ENCODE measurements at regions not wholly inside any gene's neighbourhood (a gene's known extent, or its start where the extent isn't known, plus 50 kb on each side); places are given as distances from the start of the nearest gene placed in this dataset.
A peak's percentile ranks its signal among the peaks of the same experiment; 100 is the strongest.

GRCh38 chr11:90737444-90738050, 514.7 kb upstream of the CHORDC1 start:
- no peak for DNase-seq (ENCODE audit: low read depth in 2 of 2)
- TF ChIP-seq CTCF (IDR thresholded peaks at IDR 0.05; ENCODE audit: low read depth, low read length), result no peak
- no peak overlapping the region for H3K4me3 ChIP-seq (replicated peaks in 1 of 2; ENCODE audit: low read depth in 2 of 2, low read length in 2 of 2)

GRCh38 chr11:90732486-90732885, 509.6 kb upstream of the CHORDC1 start:
- no peak overlapping the region for H3K4me3 ChIP-seq (replicated peaks in 1 of 2; ENCODE audit: low read depth in 2 of 2, low read length in 2 of 2)
- no peak for TF ChIP-seq CTCF (IDR thresholded peaks at IDR 0.05; ENCODE audit: low read depth, low read length)
- no peak for DNase-seq (ENCODE audit: low read depth in 2 of 2)

GRCh38 chr11:90723475-90723874, 500.6 kb upstream of the CHORDC1 start:
- H3K4me3 ChIP-seq (replicated peaks in 1 of 2; ENCODE audit: low read depth in 2 of 2, low read length in 2 of 2), result no peak overlapping the region
- no peak for DNase-seq (ENCODE audit: low read depth in 2 of 2)
- TF ChIP-seq CTCF (IDR thresholded peaks at IDR 0.05; ENCODE audit: low read depth, low read length), result no peak

- H3K4me3 ChIP-seq (replicated peaks in 1 of 2; ENCODE audit: low read depth in 2 of 2, low read length in 2 of 2), result no peak overlapping the region
- peak in 1 of 2 donors; percentile 53 for DNase-seq (ENCODE audit: low read depth in 2 of 2)
- no peak for TF ChIP-seq CTCF (IDR thresholded peaks at IDR 0.05; ENCODE audit: low read depth, low read length)
Measured at GRCh38 chr11:90722552-90723190, 499.8 kb upstream of the CHORDC1 start.

GRCh38 chr11:90717522-90717921, 494.7 kb upstream of the CHORDC1 start:
- H3K4me3 ChIP-seq (replicated peaks in 1 of 2; ENCODE audit: low read depth in 2 of 2, low read length in 2 of 2), result no peak overlapping the region
- no peak for DNase-seq (ENCODE audit: low read depth in 2 of 2)
- no peak for TF ChIP-seq CTCF (IDR thresholded peaks at IDR 0.05; ENCODE audit: low read depth, low read length)

GRCh38 chr11:90705661-90706060, 482.8 kb upstream of the CHORDC1 start:
- H3K4me3 ChIP-seq (replicated peaks in 1 of 2; ENCODE audit: low read depth in 2 of 2, low read length in 2 of 2), result no peak overlapping the region
- no peak for TF ChIP-seq CTCF (IDR thresholded peaks at IDR 0.05; ENCODE audit: low read depth, low read length)
- peak in 1 of 2 donors; percentile 7 for DNase-seq (ENCODE audit: low read depth in 2 of 2)

All from cardiac fibroblast (primary cell).